GM21381 (cell line): ENCODE measurements at regions not wholly inside any gene's neighbourhood (a gene's known extent, or its start where the extent isn't known, plus 50 kb on each side); places are given as distances from the start of the nearest gene placed in this dataset.

Experiments used
- ATAC-seq: cut with Tn5 transposase; IDR thresholded peaks from one replicate; pipeline ENCODE4 v1.9.1; 2021; ENCODE audit warnings: mild to moderate bottlenecking, moderate library complexity; ENCODE audit not compliant: unreplicated experiment

DNA sequence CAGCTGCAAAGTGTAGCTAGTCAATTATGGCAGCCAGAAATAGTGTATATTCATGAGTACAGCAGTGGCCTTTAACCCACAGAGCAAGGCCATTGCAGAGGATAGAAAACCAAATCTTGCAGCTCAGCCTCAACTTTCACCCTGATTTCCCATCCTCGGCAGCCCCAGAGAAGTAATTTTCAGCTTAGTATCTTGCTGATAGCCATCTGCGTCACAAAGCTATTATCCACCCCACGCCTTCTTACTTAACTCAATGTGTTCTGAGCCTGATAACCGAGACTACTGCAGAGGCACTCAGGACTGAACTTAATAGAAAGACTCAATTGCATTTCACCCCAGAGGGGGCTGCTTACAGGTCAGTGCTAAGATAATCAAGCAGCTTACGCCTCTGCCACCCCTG lies 174.5 kb upstream of the MAOA start:
- ATAC-seq = no peak

DNA sequence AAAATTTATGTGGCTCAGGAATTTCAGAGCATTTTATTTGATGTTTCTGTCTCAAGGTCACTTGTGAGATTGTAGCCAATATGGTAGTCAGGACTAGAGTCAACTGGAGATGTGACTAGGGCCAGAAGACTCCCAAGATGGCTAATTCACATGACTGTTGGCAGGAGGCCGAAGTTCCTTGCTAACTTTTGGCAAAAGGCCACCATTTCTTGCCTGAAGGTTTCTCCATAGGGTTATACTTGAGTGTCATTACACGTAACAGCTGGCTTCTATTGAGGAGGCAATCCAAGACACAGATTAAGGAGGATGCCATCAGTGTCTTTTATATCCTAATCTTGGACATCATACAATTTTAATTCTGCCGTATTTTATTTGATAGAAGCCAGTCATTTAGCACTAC lies 162.3 kb upstream of the MAOA start:
- ATAC-seq = no peak

DNA sequence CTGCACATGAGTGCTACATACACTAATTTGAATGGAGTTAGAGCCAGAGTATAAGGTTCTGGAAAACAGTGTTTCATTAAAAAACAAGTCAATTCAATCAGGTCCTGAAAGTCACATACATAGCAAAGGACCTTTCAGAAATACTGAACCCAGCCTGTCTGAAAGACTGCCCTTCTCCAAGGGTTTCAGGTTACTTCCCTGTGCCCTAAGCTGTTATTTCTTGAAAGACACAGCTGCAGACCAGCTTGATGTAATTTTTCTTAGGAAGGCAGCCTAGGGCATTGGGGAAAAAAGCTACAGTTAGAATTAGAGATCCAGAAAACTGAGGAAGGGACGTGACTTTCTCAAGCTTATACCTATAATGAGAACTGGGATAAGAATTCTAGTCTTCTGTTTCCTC lies 155.9 kb upstream of the MAOA start:
- ATAC-seq = no peak

DNA sequence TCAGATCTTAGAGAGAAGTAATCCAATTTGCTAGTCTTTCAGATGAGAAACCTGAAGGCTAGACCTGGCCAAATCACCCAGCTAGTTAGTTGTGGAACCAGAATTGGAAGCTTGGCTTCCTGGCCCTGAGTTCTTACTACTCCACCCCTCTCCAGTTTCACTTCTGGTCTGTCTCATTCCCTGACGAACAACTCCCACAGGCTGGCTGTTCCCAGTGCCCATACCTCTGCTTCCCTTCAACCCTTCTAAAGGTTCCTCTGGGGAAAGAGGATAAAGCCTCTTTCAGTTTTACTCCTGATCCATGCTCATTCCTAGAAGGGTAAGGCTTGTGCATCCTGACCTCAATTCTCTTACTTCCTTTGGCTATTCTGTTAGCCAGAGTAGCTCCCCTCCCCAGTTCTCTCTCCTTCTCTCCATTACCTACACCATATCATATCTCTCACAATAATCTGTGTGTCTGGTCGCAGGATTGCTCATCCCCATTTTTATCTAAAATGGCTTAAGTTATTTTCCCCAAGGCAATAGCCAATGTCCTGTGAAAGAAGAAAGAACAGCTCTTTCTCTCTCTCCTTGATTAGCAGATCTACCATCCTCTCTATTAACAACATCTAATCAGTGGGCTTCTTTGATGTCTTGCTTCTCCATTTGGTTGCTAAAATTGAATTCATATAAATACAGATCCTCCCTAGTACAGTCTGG lies 155.0 kb upstream of the MAOA start:
- no peak for ATAC-seq

DNA sequence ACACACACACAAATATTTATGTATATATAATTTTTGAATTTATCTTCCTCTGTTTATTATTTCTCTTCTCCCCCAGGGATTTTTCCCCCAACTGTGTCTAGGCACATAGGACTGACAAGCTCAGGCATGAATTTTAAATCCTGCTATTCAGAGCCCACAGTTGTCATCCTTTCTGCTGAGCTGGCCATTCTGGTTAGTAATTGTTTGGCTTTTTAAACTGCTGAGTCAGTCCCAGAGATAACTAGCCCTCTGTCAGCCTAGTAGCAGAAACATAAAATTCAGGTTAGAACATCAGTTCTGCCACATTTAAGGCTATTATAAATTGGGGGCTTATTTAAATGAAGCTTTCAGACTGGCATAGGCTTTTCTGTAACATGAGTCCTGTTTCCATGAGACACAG lies 151.7 kb upstream of the MAOA start:
- no peak for ATAC-seq

DNA sequence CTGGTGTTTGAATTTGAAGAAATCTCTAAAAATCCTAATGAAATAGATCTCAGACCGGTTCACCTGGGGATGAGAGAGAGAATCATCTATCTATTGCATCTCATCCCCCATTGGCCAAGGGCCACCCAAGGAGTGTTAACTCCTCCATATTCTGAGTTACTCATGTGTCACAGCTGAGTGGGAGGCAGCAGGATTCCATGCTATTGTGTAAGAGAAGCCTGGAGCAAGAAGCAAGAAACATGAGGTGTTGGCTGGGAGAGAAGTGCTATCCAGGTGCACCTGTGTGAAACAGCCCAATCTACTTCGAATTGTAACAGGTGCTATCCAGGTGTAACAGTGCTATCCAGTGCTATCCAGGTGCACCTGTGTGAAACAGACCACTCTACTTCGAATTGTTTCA lies 150.3 kb upstream of the MAOA start:
- no peak for ATAC-seq

DNA sequence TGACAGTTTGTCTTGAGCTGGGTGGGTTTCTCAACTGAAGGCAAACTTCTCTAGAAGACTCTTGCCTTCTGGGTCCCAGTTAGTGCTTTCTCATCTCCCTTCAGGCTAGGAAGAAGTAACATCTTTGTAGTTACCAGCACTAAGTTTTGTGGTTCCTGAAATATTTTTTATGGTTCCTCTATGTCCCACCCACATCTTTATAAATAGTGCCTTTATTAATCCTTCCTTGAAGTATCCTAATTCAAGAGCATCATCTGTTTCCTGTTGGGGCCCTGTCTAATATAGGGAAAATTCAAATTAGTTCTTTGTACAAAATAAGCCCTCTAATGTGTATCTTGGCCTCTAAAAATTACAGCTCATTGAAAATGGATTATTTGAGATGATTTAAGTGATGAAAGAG lies 147.4 kb upstream of the MAOA start:
- ATAC-seq = no peak

DNA sequence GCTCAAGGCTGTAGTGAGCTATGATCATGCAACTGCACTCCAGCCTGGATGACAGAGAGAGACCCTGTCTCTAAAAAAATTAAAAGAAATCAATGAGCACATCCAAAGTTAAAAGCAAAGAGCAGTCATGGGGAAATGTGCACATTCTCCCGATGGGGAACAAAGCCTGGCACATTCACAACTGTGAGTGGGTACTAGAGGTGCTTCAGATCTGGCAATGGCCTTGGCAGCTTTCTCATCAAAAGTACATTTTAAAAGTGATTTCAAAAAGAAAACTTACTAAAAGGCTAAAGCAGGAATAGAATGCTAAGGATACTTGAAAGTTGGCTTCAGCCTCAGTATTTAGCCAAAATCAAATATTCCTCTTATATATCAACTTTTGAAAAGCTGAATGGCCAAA lies 145.9 kb upstream of the MAOA start:
- ATAC-seq = no peak

DNA sequence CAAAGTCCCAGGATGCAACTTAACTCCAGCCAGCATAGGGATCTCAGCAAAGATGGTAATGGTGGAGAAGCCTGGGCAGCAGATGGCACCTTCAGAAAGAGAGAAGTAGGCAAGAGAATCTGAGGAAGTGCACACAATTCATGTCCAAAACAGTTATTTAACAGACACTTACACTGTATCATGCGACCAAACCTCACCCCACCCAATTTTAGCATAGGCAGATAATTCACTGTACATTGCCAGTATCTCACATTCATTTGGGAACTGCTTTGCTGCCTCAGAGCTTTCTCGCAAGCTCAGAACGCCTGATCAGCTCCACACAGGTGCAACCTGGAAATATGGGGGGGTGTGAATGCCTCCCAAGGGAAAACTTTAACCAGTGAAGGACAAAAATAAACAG lies 143.0 kb upstream of the MAOA start:
- ATAC-seq = no peak

DNA sequence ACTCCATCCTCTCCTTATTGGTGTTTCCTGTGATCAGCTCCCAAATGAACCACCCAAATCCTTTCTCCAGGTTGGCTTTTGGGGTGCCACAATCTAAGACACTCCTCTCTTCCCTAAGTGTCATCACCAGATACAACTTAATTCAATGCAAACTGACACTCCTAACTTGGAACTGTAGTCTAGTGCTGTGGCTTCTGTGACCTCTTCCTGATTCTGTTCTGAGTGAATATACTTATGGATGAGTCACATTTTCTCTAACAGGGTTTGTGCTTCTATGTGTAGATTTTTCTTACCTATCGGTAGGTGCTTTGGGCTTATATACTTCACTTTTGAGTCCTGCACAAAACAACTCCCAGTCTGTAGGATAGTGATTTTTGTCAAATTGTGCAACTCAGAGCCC lies 141.3 kb upstream of the MAOA start:
- ATAC-seq = no peak

DNA sequence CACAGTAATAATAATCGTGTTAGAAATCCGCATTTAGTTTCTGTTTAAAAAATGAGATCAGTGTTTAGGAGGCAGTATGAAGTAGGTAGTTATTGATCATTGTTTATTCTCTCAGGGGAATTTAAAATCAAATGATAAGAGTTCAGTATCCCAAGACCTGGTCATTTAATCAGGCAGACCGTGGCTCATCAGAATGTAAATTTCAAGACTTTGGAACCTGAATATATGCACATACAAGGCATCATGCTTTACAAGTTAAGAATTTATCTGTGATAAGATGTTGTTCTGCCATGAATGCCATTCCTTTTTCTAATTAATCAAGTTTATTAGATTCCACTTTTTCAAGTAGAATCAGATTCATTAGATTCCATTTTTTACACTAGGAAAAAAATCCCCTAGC lies 133.5 kb upstream of the MAOA start:
- no peak for ATAC-seq

DNA sequence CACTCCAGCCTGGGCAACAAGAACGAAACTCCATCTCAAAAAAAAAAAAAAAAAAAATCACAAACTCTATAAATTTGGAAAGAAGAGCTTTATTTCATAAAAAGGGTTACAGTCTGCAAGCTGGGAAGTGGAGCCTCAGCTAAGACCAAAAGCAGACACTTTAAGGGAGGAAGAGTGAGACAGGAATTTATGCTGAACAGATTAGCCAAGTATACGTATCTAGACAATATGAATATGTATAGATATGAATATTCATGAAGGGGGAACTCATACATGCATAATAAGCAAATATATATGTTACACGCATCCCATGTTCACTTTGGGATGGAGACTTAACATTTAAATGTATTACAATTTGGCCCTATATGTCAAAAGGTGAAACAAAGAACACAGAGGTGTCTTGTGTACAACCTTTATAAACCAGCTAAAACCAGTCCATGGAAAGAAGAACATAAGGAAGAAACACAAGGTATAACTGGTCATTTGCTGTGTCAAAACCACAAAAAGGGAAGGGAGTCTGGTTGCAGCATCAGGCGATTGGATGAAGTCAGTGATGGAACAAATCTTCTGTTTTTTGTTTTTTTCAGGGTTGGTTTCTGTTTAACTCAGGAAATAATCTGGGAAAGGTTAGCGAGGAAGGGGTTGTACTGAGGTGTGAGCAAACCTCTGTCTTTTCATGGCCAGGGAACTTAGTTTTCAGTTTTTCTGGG lies 130.0 kb upstream of the MAOA start:
- no peak for ATAC-seq

DNA sequence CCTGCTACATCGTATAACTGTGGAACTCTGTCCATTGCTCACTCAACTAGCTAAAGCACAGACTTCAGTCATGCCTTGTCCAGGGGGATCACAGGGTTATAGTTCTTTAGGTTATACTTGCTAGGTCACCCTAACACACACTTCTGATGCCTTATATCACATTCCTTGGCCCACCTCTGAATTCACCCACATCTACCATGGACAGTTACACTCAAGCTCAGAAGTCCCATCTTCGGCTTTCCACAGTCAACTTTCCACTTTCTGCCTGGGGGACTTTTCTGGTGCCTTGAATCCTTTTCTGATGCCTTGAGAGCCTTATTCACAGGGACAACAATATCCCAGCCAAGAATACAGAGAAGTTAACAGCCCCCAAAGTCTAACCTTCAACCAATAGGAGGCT lies 129.2 kb upstream of the MAOA start:
- no peak for ATAC-seq

DNA sequence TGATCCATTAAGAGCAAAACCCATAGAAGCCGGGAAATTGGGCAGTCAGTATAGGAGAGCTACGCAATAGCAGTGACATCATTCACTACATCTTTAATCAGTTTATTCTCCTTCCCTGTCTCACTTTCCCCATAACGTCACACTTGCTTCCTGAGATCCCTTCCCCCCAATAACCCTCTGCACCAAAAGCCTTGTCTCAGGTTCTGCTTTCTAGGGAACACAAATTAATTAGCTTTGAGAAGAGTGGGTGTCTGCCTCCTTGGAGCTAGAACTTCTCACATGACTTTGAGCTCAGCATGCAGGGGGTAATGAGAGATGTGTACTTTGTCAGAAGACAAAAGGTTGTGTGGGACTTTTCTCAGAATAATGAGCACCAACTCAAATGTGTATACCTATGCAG lies 128.3 kb upstream of the MAOA start:
- no peak for ATAC-seq

DNA sequence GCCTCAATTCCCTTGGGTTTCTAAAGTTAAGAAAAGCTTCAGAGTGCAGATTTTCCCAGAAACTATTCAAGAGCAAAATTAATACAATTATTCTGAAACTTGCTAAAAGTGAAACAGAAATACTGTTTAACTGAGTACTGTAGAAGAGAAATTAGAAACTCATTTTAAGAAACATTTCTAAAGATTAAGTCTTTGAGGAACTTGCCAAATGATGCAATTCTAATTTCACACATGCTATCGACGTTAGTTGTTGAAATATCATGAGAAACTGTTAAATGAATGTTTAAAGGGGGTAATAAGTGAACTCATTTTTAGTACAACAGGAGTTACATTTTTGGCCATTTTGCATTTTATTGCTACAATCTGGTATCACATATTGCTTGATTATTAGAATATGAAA lies 125.3 kb upstream of the MAOA start:
- ATAC-seq = no peak

DNA sequence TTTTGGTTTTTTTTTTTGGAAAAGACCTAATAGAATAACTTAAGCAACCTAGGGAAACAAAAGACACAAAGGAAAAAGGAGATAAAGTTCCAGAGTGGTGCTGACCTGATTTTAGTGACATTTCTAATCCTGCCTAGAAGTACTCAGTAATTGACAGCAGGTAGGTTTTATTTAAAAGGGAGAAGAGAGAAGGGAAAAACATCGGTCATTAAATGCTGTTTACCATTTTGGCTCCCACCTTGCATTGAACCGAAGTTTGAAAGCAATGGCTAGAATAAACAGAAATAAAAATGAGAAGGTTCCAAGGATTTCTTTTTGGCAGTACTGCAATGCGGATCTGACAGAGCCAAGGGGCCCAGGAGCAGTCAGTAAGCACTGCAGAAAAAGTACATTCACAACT lies 115.8 kb upstream of the MAOA start:
- no peak for ATAC-seq

DNA sequence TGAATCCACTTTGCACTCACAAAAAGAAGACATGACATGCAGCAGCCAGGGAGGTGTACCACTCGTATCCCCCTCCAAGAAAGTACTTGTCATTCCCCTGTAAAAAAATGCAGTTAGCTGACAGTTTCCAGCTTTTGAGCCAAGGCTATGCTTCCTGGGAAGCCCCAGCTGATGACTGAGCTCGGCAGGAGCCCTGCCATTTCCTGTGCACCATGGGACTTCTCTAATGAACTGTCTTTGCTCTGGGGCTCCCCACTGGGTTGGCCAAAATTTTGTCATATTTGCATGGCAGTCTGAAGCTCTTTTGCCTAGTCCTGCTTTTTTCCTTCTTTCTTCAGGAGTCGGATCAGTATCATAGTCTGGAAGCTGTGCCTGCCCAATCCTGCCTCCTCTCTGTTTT lies 104.5 kb upstream of the MAOA start:
- ATAC-seq = no peak

DNA sequence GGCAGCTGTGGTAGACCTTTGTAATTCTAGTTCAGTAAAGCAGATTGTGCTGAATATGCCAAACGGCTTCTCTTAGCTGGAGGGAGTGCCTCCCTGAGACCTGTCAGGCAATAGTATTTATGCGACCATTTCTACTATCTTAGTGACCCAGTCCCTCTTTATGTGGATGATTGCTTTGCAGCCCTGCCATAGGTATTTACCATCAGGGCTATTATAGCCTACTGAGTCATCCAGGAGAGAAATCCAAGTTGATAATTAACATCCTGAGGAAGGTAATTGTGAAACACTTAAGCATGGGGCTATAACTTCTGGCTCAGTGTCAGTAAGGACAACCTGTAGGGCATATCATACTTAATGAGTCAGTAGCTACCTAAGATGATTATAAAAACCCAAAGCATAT lies 103.9 kb upstream of the MAOA start:
- ATAC-seq = no peak

DNA sequence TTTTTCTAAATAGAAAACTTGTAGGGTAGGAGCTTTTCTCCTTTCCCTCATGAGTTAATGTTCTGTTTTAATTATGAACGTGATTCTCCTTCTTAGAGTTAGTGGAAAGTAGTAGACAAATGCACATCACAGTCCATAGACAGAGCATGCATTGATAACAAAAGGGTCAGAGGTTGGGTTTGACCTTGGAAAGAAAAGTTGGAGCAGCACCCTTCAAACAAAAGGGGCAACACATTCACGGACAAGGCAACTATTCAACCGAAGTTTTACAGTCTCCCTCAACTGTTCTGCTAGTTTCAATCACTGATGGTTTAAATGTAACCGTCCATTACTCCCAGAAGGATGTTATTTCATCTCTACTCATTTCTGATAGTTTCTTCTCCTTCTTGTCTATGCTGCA lies 103.4 kb upstream of the MAOA start:
- ATAC-seq = no peak

DNA sequence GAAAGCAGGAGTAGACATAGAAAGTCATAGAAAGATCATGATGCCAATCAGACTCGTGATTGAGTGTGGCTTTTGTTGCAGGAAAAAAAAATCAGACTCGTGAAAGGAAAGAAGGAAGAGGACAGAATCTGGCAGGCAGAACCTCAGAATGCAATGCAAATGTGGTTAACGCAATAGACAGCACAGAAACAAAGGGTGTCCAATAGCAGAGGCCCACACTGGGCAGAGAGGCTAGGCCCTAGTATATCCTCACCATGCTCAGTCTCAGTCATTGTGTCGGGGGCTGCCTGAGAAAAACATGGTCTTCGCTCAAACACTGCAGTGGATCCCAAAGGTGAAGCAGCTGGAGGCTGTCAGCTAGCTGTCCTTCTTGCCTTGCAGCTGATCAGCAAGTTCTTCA lies 102.8 kb upstream of the MAOA start:
- no peak for ATAC-seq

DNA sequence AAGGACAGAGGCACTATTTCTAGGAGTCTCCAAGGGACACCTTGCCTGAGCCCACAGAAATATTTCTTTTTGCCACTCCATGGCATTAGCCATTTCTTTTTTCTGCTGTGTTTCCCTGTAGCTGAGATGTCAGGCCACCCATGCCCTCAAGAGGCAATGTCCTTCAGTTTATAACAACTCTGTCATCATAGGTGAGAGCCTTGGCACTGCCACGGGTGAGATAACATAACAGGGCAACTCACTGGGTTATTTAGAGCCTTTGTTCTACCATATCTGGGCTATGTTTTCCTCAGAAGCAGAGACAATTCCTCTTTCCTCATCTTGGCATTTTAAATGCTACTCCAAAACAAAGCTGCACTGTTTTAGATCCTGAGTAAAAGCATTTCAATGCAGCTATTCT lies 99.9 kb upstream of the MAOA start:
- ATAC-seq = no peak

DNA sequence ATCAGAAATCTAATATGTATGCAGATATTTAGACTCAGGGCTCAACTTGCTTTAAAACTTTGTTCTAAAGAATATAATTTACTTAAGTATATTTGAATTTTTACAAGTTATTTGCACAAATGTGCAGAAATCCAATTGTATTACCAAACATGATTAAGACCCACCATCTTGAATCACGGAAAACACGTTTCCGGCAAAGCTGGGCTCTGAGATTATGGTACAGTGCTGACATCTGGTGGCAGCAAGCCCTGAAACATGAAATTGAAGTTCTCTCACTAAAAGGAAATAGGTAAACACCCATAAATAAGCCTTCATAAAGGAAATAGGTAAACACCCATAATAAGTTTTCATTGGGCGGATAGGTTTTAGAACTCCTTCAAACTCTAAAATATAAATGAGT lies 98.3 kb upstream of the MAOA start:
- no peak for ATAC-seq

DNA sequence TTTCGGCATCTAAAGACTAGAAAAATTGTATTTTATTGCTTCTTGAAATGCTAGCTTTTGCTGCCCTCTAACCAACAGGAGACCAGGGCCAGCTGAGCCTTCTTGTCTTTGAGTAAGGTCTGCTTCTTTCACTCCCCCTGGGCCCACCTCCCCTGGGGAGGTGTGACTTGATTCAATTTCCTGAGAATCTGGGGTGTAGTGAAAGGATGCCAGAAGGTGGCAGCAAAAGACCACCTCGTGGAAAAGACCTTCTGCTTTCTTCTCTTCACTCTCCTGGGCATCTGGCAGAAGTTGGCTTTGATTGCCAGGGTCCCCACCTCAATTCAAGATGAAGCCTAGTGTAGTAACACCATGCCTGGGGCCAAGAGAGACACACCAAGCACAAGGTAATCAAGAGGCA lies 96.5 kb upstream of the MAOA start:
- no peak for ATAC-seq
